H1 (cell line): ENCODE measurements at regions not wholly inside any gene's neighbourhood (a gene's known extent, or its start where the extent isn't known, plus 50 kb on each side); places are given as distances from the start of the nearest gene placed in this dataset.

Experiments used
- CTCF ChIA-PET: fragments of 300-600 bp; sonication (Branson Sonifier 250); formaldehyde crosslinking; loops from one replicate; lab custom pipeline; 2021; ENCODE audit not compliant: partially characterized antibody; lab: Charles Lee
- POLR2A ChIA-PET: fragments of 300-600 bp; sonication (Branson Sonifier 250); formaldehyde crosslinking; loops from one replicate; lab custom pipeline; 2021; ENCODE audit warnings: inconsistent platforms; ENCODE audit not compliant: partially characterized antibody; lab: Charles Lee
- DNase-seq, 2 experiments: peaks; one replicate each; pipeline versions ENCODE4 v3.0.0 to v3.0.0-alpha.2; 2010 to 2022; ENCODE audit warnings: low spot score in 2 of 2, low read depth in 1 of 2, mixed read lengths in 1 of 2
- FAIRE-seq: peaks from 2 replicates; lab custom pipeline; 2011; peaks lifted over from hg19 to GRCh38; lab: Jason Lieb, UNC
- H2AFZ ChIP-seq: 2 replicates; pipeline ENCODE4 v1.8.1; 2012; ENCODE audit warnings: low read length, inconsistent platforms
- H2AK5ac ChIP-seq: 2 replicates; pipeline ENCODE4 v1.6.1; 2013; ENCODE audit warnings: low read depth, low read length
- H2BK120ac ChIP-seq: replicated peaks from 2 replicates; pipeline ENCODE3; 2013; ENCODE audit warnings: low read depth, low read length, inconsistent platforms
- H2BK12ac ChIP-seq: 2 replicates; pipeline ENCODE4 v1.6.1; 2013; ENCODE audit warnings: low read depth, low read length
- H2BK15ac ChIP-seq: 2 replicates; pipeline ENCODE4 v1.6.1; 2013; ENCODE audit warnings: low read length
- H2BK20ac ChIP-seq: 2 replicates; pipeline ENCODE4 v1.6.1; 2013; ENCODE audit warnings: low read length
- H2BK5ac ChIP-seq: 2 replicates; pipeline ENCODE4 v1.6.1; 2013; ENCODE audit warnings: low read depth, low read length
- H3K14ac ChIP-seq: 2 replicates; pipeline ENCODE4 v1.6.1; 2013; ENCODE audit warnings: inconsistent platforms; ENCODE audit not compliant: insufficient read length
- H3K18ac ChIP-seq: 2 replicates; pipeline ENCODE4 v1.6.1; 2013; ENCODE audit warnings: low read length; ENCODE audit errors: extremely low read depth
- H3K23ac ChIP-seq: 2 replicates; pipeline ENCODE4 v1.6.1; 2013; ENCODE audit warnings: inconsistent platforms; ENCODE audit not compliant: insufficient read length
- H3K23me2 ChIP-seq: 2 replicates; pipeline ENCODE4 v1.6.1; 2013; ENCODE audit warnings: low read depth, low read length
- H3K27ac ChIP-seq: 2 replicates; pipeline ENCODE4 v1.6.1; 2011; ENCODE audit warnings: low read depth, low read length, inconsistent platforms
- H3K27me3 ChIP-seq, 4 experiments: replicated peaks in 1 of 4; 1 replicate in 1 of 4; 2 replicates in 3 of 4; pipeline versions ENCODE4 v1.6.1 to v1.8.1; 2011 to 2013; ENCODE audit warnings: low read length in 3 of 4, mild to moderate bottlenecking in 3 of 4, inconsistent platforms in 2 of 4, mixed read lengths in 2 of 4, moderate library complexity in 1 of 4; ENCODE audit not compliant: control insufficient read depth in 3 of 4, insufficient read depth in 3 of 4; ENCODE audit errors: extremely low read depth in 1 of 4
- H3K36me3 ChIP-seq, 4 experiments: 2 replicates each; pipeline versions ENCODE4 v1.6.1 to v1.8.1; 2011 to 2013; ENCODE audit warnings: mild to moderate bottlenecking in 4 of 4, low read length in 3 of 4, moderate library complexity in 2 of 4, control low read depth in 1 of 4, inconsistent platforms in 1 of 4; ENCODE audit not compliant: insufficient read depth in 4 of 4, control insufficient read depth in 2 of 4
- H3K4ac ChIP-seq: replicated peaks from 2 replicates; pipeline ENCODE3; 2013; ENCODE audit warnings: low read length, low read depth, mixed read lengths, inconsistent platforms; ENCODE audit not compliant: insufficient read length
- H3K4me1 ChIP-seq, 4 experiments: replicated peaks in 1 of 4; 1 replicate in 1 of 4; 2 replicates in 3 of 4; pipeline versions ENCODE4 v1.6.1 to v1.8.1; 2011 to 2013; ENCODE audit warnings: low read length in 3 of 4, inconsistent platforms in 2 of 4, mixed read lengths in 1 of 4; ENCODE audit not compliant: insufficient read depth in 4 of 4, control insufficient read depth in 3 of 4
- H3K4me2 ChIP-seq, 2 experiments: 2 replicates each; pipeline versions ENCODE4 v1.6.1 to v1.8.1; 2011 to 2013; ENCODE audit warnings: low read depth in 2 of 2, low read length in 2 of 2, control low read depth in 1 of 2, inconsistent platforms in 1 of 2, mild to moderate bottlenecking in 1 of 2; ENCODE audit not compliant: insufficient read depth in 1 of 2
- H3K4me3 ChIP-seq, 4 experiments: fragments of 200-600, 300-600 bp in 1 of 4; sonication (generic), shearing (Covaris generic), sonication (Bioruptor Twin) in 1 of 4; 2 replicates each; pipeline versions ENCODE4 v1.5.1 to v1.8.1; 2011 to 2016; ENCODE audit warnings: low read length in 4 of 4, low read depth in 3 of 4, control low read depth in 2 of 4, inconsistent platforms in 2 of 4, mild to moderate bottlenecking in 2 of 4, mixed read lengths in 1 of 4, moderate library complexity in 1 of 4; ENCODE audit not compliant: insufficient read depth in 2 of 4; ENCODE audit errors: extremely low read depth in 1 of 4
- H3K56ac ChIP-seq: replicated peaks from 2 replicates; pipeline ENCODE3; 2013; ENCODE audit warnings: low read depth, mild to moderate bottlenecking, mixed read lengths, low read length, inconsistent platforms; ENCODE audit not compliant: insufficient read length
- H3K79me1 ChIP-seq: 2 replicates; pipeline ENCODE4 v1.6.1; 2013; ENCODE audit warnings: low read depth, low read length, control low read depth
- H3K79me2 ChIP-seq, 2 experiments: 2 replicates each; pipeline versions ENCODE4 v1.6.1 to v1.8.1; 2012 to 2013; ENCODE audit warnings: low read length in 2 of 2, mild to moderate bottlenecking in 2 of 2, inconsistent platforms in 1 of 2; ENCODE audit not compliant: insufficient read depth in 2 of 2, control insufficient read depth in 1 of 2
- H3K9ac ChIP-seq, 4 experiments: replicated peaks in 1 of 4; 1 replicate in 1 of 4; 2 replicates in 3 of 4; pipeline versions ENCODE4 v1.6.1 to v1.8.1; 2011 to 2013; ENCODE audit warnings: low read depth in 3 of 4, low read length in 3 of 4, control low read depth in 2 of 4, mild to moderate bottlenecking in 2 of 4, moderate library complexity in 2 of 4, inconsistent platforms in 1 of 4; ENCODE audit errors: extremely low read depth in 1 of 4
- H3K9me3 ChIP-seq, 2 experiments: 2 replicates each; pipeline versions ENCODE4 v1.6.1 to v1.8.1; 2012 to 2013; ENCODE audit warnings: mild to moderate bottlenecking in 2 of 2, moderate library complexity in 2 of 2, control low read depth in 1 of 2, inconsistent platforms in 1 of 2, low read depth in 1 of 2, low read length in 1 of 2, mixed read lengths in 1 of 2; ENCODE audit not compliant: insufficient read depth in 2 of 2
- H4K20me1 ChIP-seq, 2 experiments: replicated peaks in 1 of 2; 2 replicates each; pipeline versions ENCODE3 to v1.8.1; 2011 to 2013; ENCODE audit warnings: inconsistent platforms in 2 of 2, low read length in 2 of 2, mild to moderate bottlenecking in 1 of 2; ENCODE audit not compliant: insufficient read depth in 2 of 2, control insufficient read depth in 1 of 2
- H4K5ac ChIP-seq: 2 replicates; pipeline ENCODE4 v1.6.1; 2013; ENCODE audit warnings: low read length, low read depth, mixed read lengths, inconsistent platforms; ENCODE audit not compliant: insufficient read length
- H4K8ac ChIP-seq: 2 replicates; pipeline ENCODE4 v1.8.0; 2013; ENCODE audit warnings: mild to moderate bottlenecking, moderate library complexity, low read length, inconsistent platforms; ENCODE audit not compliant: insufficient read depth; ENCODE audit errors: extremely low read depth
- H4K91ac ChIP-seq: replicated peaks from 2 replicates; pipeline ENCODE3; 2013; ENCODE audit warnings: low read length, mixed read lengths, inconsistent platforms; ENCODE audit not compliant: insufficient read length
- CBX5 ChIP-seq: fragments of 300-800, 300-1000 bp; sonication (generic); IDR thresholded peaks from 2 replicates; pipeline ENCODE4 v1.7.1; 2016; ENCODE audit warnings: antibody characterized with exemption, low read length, low read depth
- CBX8 ChIP-seq: fragments of 300-800, 300-1000 bp; sonication (generic); IDR thresholded peaks from 2 replicates; pipeline ENCODE4 v1.7.1; 2016; ENCODE audit warnings: low read depth, low read length, borderline replicate concordance
- GABPA ChIP-seq: IDR thresholded peaks from 2 replicates; pipeline ENCODE4 v1.6.1; 2011; ENCODE audit warnings: mild to moderate bottlenecking, low read length, moderate library complexity, borderline replicate concordance; ENCODE audit not compliant: insufficient read depth
- HDAC2 ChIP-seq, 2 experiments: fragments of 300-600 bp in 1 of 2; sonication (generic) in 1 of 2; IDR thresholded peaks; 2 replicates each; pipeline ENCODE4 v1.6.1; 2011 to 2012; ENCODE audit warnings: low read depth in 2 of 2, low read length in 2 of 2, mild to moderate bottlenecking in 2 of 2, moderate library complexity in 2 of 2, borderline replicate concordance in 1 of 2, inconsistent platforms in 1 of 2
- JUN ChIP-seq: IDR thresholded peaks from 2 replicates; pipeline ENCODE4 v1.6.1; 2011; ENCODE audit warnings: low read depth, mild to moderate bottlenecking, improper control_type of control experiment, low read length
- JUND ChIP-seq: IDR thresholded peaks from 2 replicates; pipeline ENCODE4 v1.6.1; 2011; ENCODE audit warnings: mild to moderate bottlenecking, improper control_type of control experiment, low read length
- NANOG ChIP-seq: IDR thresholded peaks from 2 replicates; pipeline ENCODE4 v1.6.1; 2011; ENCODE audit warnings: low read length, low read depth, mild to moderate bottlenecking, inconsistent platforms; ENCODE audit not compliant: insufficient read depth, poor library complexity, severe bottlenecking
- RAD21 ChIP-seq, 2 experiments: IDR thresholded peaks in 1 of 2; conservative IDR thresholded peaks in 1 of 2; 2 replicates each; pipeline ENCODE4 v1.6.1; 2011; ENCODE audit warnings: low read depth in 2 of 2, low read length in 2 of 2, improper control_type of control experiment in 1 of 2, inconsistent platforms in 1 of 2, mild to moderate bottlenecking in 1 of 2, moderate library complexity in 1 of 2
- TEAD4 ChIP-seq: IDR thresholded peaks from 2 replicates; pipeline ENCODE4 v1.6.1; 2012; ENCODE audit warnings: low read depth, low read length, inconsistent platforms, mixed read lengths
- YY1 ChIP-seq: IDR thresholded peaks from 2 replicates; pipeline ENCODE4 v1.6.1; 2011; ENCODE audit warnings: low read depth, mild to moderate bottlenecking, low read length
- ZNF274 ChIP-seq: IDR thresholded peaks from 2 replicates; pipeline ENCODE4 v1.7.0; 2012; ENCODE audit warnings: low read length, borderline replicate concordance; ENCODE audit errors: extremely low read depth
- WGBS, 2 experiments: shearing (Covaris generic) in 1 of 2; methylation state at CpG; one replicate each; pipeline versions ENCODE4 v1.1.6 to v1.1.7; 2013 to 2015; ENCODE audit warnings: low lambda C conversion rate in 2 of 2, mixed read lengths in 2 of 2, inconsistent platforms in 1 of 2, low coverage in 1 of 2, missing lambda C conversion rate in 1 of 2; ENCODE audit not compliant: insufficient replicate concordance in 2 of 2, insufficient coverage in 1 of 2, insufficient read length in 1 of 2; ENCODE audit errors: extremely low coverage in 1 of 2, missing lambda C conversion rate in 1 of 2; 5-methylcytosine and 5-hydroxymethylcytosine counted together
- TF ChIP-seq, protein P1 (sequence below): IDR thresholded peaks from 2 replicates; pipeline ENCODE4 v1.6.1; 2012; ENCODE audit warnings: inconsistent platforms
- TF ChIP-seq, protein P2 (sequence below): IDR thresholded peaks from 2 replicates; pipeline ENCODE4 v1.6.1; 2011; ENCODE audit warnings: low read length, improper control_type of control experiment

DNA sequence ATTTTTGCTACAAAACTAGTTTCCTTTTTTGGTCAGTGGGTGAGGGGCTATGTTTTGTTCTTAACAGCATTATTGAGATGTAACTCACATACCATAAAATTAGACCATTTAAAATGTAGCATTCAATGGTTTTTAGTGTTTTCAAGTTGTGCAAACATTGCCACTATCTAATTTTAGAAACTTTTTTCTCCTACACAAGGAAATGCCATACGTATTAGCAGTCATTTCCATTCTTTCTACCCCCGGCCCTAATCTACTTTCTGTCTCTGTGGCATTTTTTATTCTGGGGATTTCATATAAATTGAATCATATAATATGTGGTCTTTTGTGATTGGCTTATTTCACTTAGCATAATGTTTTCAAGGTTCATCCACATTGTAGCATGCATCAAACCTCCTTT is 55.0 kb upstream of the TIPARP start:
- CTCF ChIA-PET = no interaction called here
- H3K36me3 ChIP-seq = no peaks in the 10 kb centered on the region
- no peak overlapping the region for H3K27ac ChIP-seq
- no peak for FAIRE-seq
- H2BK15ac ChIP-seq = no peak overlapping the region
- no peak overlapping the region for H4K8ac ChIP-seq
- no peak overlapping the region for H3K9ac ChIP-seq
- POLR2A ChIA-PET = no interaction called here
- H2BK120ac ChIP-seq = no peak overlapping the region
- H3K79me2 ChIP-seq = no peaks in the 10 kb centered on the region
- H3K4me3 ChIP-seq = no peak overlapping the region
- H3K23ac ChIP-seq = no peak overlapping the region
- H2BK5ac ChIP-seq = no peak overlapping the region
- no peak overlapping the region for H2BK20ac ChIP-seq
- H3K79me1 ChIP-seq = no peaks in the 10 kb centered on the region
- H2BK12ac ChIP-seq = no peak overlapping the region
- WGBS, 2 experiments = 90% methylated on average over 2 of the region's 2 CpGs; no CpG with 5 or more reads in 1 of the 2 experiments
- no peaks in the 10 kb centered on the region for H3K27me3 ChIP-seq
- no peak overlapping the region for H3K56ac ChIP-seq
- no peak overlapping the region for H4K91ac ChIP-seq
- H2AK5ac ChIP-seq = no peak overlapping the region
- no peak overlapping the region for H3K4ac ChIP-seq
- H3K14ac ChIP-seq = no peak overlapping the region
- H3K4me1 ChIP-seq = no peaks in the 10 kb centered on the region; a peak in 1 of 7 replicates
- H3K23me2 ChIP-seq = no peaks in the 10 kb centered on the region
- H4K20me1 ChIP-seq = no peaks in the 10 kb centered on the region
- H3K9me3 ChIP-seq = no peaks in the 10 kb centered on the region; a peak in 1 of 4 replicates
- H4K5ac ChIP-seq = no peak overlapping the region
- H2AFZ ChIP-seq = no peak overlapping the region
- no peak overlapping the region for H3K18ac ChIP-seq
- no peak for DNase-seq
- H3K4me2 ChIP-seq = no peak overlapping the region
- TF ChIP-seq CBX5 (no peak), NANOG (no peak), JUND (no peak), HDAC2 (IDR thresholded peaks at IDR 0.05; ENCODE audit: borderline replicate concordance in 1 of 2, low read depth in 2 of 2, low read length in 2 of 2) (no peak), CBX8 (no peak), TEAD4 (no peak), YY1 (no peak), RAD21 (IDR thresholded peaks at IDR 0.05 in 1 of 2, conservative IDR thresholded peaks at IDR 0.05 in 1 of 2; ENCODE audit: low read depth in 2 of 2, low read length in 2 of 2) (no peak), JUN (no peak), GABPA (no peak), ZNF274 (no peak)
- TF ChIP-seq, protein P1, sequence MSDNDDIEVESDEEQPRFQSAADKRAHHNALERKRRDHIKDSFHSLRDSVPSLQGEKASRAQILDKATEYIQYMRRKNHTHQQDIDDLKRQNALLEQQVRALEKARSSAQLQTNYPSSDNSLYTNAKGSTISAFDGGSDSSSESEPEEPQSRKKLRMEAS = no peak
- TF ChIP-seq, protein P2, sequence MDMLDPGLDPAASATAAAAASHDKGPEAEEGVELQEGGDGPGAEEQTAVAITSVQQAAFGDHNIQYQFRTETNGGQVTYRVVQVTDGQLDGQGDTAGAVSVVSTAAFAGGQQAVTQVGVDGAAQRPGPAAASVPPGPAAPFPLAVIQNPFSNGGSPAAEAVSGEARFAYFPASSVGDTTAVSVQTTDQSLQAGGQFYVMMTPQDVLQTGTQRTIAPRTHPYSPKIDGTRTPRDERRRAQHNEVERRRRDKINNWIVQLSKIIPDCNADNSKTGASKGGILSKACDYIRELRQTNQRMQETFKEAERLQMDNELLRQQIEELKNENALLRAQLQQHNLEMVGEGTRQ = no peak
